ENCODE measurements at regions not wholly inside any gene's neighbourhood (a gene's known extent, or its start where the extent isn't known, plus 50 kb on each side); places are given as distances from the start of the nearest gene placed in this dataset.

- H3K9me2 ChIP-seq (ENCODE audit: insufficient read depth), result no peaks in the 10 kb centered on the region
- TF ChIP-seq ATF3 (IDR thresholded peaks at IDR 0.05) (no peak), MAX (IDR thresholded peaks at IDR 0.05) (no peak), POLR2A (IDR thresholded peaks at IDR 0.05; ENCODE audit: borderline replicate concordance, extremely low read depth, insufficient read depth, insufficient read length) (no peak), POLR2AphosphoS5 (IDR thresholded peaks at IDR 0.05; ENCODE audit: low read depth, low read length) (no peak), SIN3A (IDR thresholded peaks at IDR 0.05; ENCODE audit: low read depth) (no peak), ZNF274 (IDR thresholded peaks at IDR 0.05; ENCODE audit: low read depth, low read length) (no peak), ZBTB33 (IDR thresholded peaks at IDR 0.05; ENCODE audit: extremely low read depth, insufficient replicate concordance, low read length) (no peak), SP1 (IDR thresholded peaks at IDR 0.05; ENCODE audit: low read depth) (no peak), REST (IDR thresholded peaks at IDR 0.05; ENCODE audit: low read depth) (no peak), CTCF (IDR thresholded peaks at IDR 0.05 in 2 of 3, conservative IDR thresholded peaks at IDR 0.05 in 1 of 3; ENCODE audit: borderline replicate concordance in 1 of 3, insufficient read depth in 1 of 3, low read depth in 2 of 3, low read length in 2 of 3) (no peak), EGR1 (IDR thresholded peaks at IDR 0.05; ENCODE audit: low read depth) (no peak), TCF7L2 (IDR thresholded peaks at IDR 0.05; ENCODE audit: borderline replicate concordance, extremely low read depth, insufficient read depth, insufficient read length) (no peak), ELF1 (IDR thresholded peaks at IDR 0.05; ENCODE audit: borderline replicate concordance, low read depth) (no peak), EZH2phosphoT487 (IDR thresholded peaks at IDR 0.05; ENCODE audit: borderline replicate concordance) (no peak), CEBPB (IDR thresholded peaks at IDR 0.05; ENCODE audit: low read depth) (no peak), SRF (IDR thresholded peaks at IDR 0.05; ENCODE audit: low read depth) (no peak), FOSL1 (IDR thresholded peaks at IDR 0.05; ENCODE audit: low read depth) (no peak), YY1 (IDR thresholded peaks at IDR 0.05; ENCODE audit: extremely low read depth, insufficient replicate concordance, low read depth, low read length) (no peak), JUND (IDR thresholded peaks at IDR 0.05) (no peak)
- H3K9me3 ChIP-seq (ENCODE audit: control insufficient read depth in 1 of 2, insufficient read depth in 1 of 2, low read depth in 1 of 2, low read length in 2 of 2), result no peaks in the 10 kb centered on the region
- no peak overlapping the region for H3K4me3 ChIP-seq (replicated peaks in 1 of 2; ENCODE audit: low read depth in 1 of 2, low read length in 2 of 2)
- ChIA-PET POLR2A (no interaction called here), RAD21 (ENCODE audit: low non-redundant PET in 1 of 2, low total read pairs in 2 of 2, uncharacterized antibody in 2 of 2, unreplicated experiment in 2 of 2) (no interaction called here), CTCF (no interaction called here)
- H4K20me1 ChIP-seq (ENCODE audit: insufficient read depth), result no peaks in the 10 kb centered on the region
- no peak overlapping the region for H3K27ac ChIP-seq (ENCODE audit: low read depth, low read length)
- H3K27me3 ChIP-seq (ENCODE audit: insufficient read depth, low read length), result peaks cover 9% of the 10 kb centered on the region
- ATAC-seq (no peak), DNase-seq (ENCODE audit: low read depth, low spot score) (no peak)
- no peaks in the 10 kb centered on the region for H3K79me2 ChIP-seq (ENCODE audit: insufficient read depth, low read length)
- H2AFZ ChIP-seq (ENCODE audit: low read depth, low read length, poor library complexity, severe bottlenecking), result no peak overlapping the region
- no peaks in the 10 kb centered on the region for H3K36me3 ChIP-seq (ENCODE audit: control insufficient read depth in 1 of 2, insufficient read depth in 2 of 2, low read length in 2 of 2)
- intact Hi-C loops (cut with micrococcal nuclease), result no loop called here
- H3K4me2 ChIP-seq (ENCODE audit: low read length), result no peak overlapping the region
- BruUV-seq (replicated peaks), result no TSS peak
- no peaks in the 10 kb centered on the region for H3K4me1 ChIP-seq (ENCODE audit: control insufficient read depth in 1 of 2, insufficient read depth in 2 of 2, low read length in 2 of 2)
- no peak overlapping the region for H3K9ac ChIP-seq (ENCODE audit: low read length)
These were observed 326.2 kb upstream of the NCKAP5 start for GRCh38 chr2:133894429-133894828.
